ENCODE measurements at regions not wholly inside any gene's neighbourhood (a gene's known extent, or its start where the extent isn't known, plus 50 kb on each side); places are given as distances from the start of the nearest gene placed in this dataset.

GRCh38 chr1:218614031-218614430 is 268.9 kb downstream of the TGFB2 start (continued):
- no peak for TF ChIP-seq ZNF184 (CRISPR knock-in tag; IDR thresholded peaks at IDR 0.05)

DNA sequence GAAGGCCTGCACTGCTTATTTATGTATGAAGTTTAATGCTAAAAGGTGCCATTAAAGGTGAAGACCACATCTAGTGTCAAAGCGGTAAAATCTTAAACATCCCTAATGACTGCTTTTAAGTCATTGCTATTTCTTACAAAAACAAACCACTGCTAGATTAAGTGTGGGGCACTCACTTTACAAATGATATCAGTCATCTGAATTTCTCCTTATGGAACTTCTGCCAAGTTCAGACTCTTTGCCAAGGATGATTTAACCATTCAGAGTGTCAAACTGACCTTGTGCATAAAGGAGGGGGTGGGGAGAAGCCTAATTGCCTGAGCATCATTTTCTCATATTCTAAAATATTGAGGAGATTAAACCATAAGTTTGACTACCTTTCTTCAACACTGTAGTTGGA is 271.5 kb downstream of the TGFB2 start:
- 0% methylated on average over 1 of the region's 1 CpG for WGBS (ENCODE audit: insufficient coverage, low coverage, missing lambda C conversion rate)
- no peaks in the 10 kb centered on the region for H3K36me3 ChIP-seq (ENCODE audit: control insufficient read depth, insufficient read depth, low read length)
- H3K4me2 ChIP-seq (ENCODE audit: insufficient read depth, low read length): no peak overlapping the region
- FAIRE-seq: no peak
- no peak for ATAC-seq
- H3K9me3 ChIP-seq (replicated peaks; ENCODE audit: control insufficient read depth, insufficient read depth, low read depth, low read length): no peaks in the 10 kb centered on the region
- no peaks in the 10 kb centered on the region for H3K79me2 ChIP-seq (ENCODE audit: control insufficient read depth, insufficient read depth, low read length)
- no peak overlapping the region for H3K27ac ChIP-seq (ENCODE audit: extremely low read depth, low read depth, low read length)
- no peaks in the 10 kb centered on the region for H3K9me1 ChIP-seq (ENCODE audit: control insufficient read depth, insufficient read depth, low read length)
- DNase-seq (ENCODE audit: extremely low read depth in 1 of 4, low spot score in 3 of 4): no peak
- CTCF ChIA-PET (ENCODE audit: low intra/inter-chr PET ratio): no interaction called here
- intact Hi-C loops (cut with micrococcal nuclease) (no loop called here), in situ Hi-C loops (cut with MboI) (no loop called here)
- no peak overlapping the region for H3K9ac ChIP-seq (ENCODE audit: insufficient read depth in 1 of 2, low read depth in 2 of 2, low read length in 2 of 2)
- H3K4me1 ChIP-seq (replicated peaks in 1 of 2; ENCODE audit: control insufficient read depth in 2 of 2, insufficient read depth in 2 of 2, low read length in 2 of 2): no peaks in the 10 kb centered on the region
- no peak for TF ChIP-seq ZZZ3 (IDR thresholded peaks at IDR 0.05)
- TF ChIP-seq ZBTB5 (IDR thresholded peaks at IDR 0.05): no peak
- no peak for TF ChIP-seq ZBTB33 (CRISPR knock-in tag; IDR thresholded peaks at IDR 0.05)
- no peak for TF ChIP-seq SMAD2 (IDR thresholded peaks at IDR 0.05; ENCODE audit: low read depth, low read length)
- no peak for TF ChIP-seq PHF8 (IDR thresholded peaks at IDR 0.05; ENCODE audit: borderline replicate concordance, low read length)
- no peak for TF ChIP-seq ZNF766 (CRISPR knock-in tag; conservative IDR thresholded peaks at IDR 0.05)
- TF ChIP-seq ZNF395 (CRISPR knock-in tag; IDR thresholded peaks at IDR 0.05): no peak
- no peak for TF ChIP-seq ZFP30 (CRISPR knock-in tag; IDR thresholded peaks at IDR 0.05; ENCODE audit: borderline replicate concordance)
- TF ChIP-seq, protein P1, sequence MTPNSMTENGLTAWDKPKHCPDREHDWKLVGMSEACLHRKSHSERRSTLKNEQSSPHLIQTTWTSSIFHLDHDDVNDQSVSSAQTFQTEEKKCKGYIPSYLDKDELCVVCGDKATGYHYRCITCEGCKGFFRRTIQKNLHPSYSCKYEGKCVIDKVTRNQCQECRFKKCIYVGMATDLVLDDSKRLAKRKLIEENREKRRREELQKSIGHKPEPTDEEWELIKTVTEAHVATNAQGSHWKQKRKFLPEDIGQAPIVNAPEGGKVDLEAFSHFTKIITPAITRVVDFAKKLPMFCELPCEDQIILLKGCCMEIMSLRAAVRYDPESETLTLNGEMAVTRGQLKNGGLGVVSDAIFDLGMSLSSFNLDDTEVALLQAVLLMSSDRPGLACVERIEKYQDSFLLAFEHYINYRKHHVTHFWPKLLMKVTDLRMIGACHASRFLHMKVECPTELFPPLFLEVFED (CRISPR knock-in tag; conservative IDR thresholded peaks at IDR 0.05): no peak
- TF ChIP-seq RBM15 (IDR thresholded peaks at IDR 0.05; ENCODE audit: insufficient read depth, low read length): no peak
- no peaks in the 10 kb centered on the region for H4K20me1 ChIP-seq (replicated peaks; ENCODE audit: control insufficient read depth, insufficient read depth, low read length)
- no TSS peak for BruUV-seq (replicated peaks)
- H3K4me3 ChIP-seq: no peak overlapping the region
- no peak overlapping the region for H2AFZ ChIP-seq (ENCODE audit: low read depth, low read length)
- POLR2A ChIA-PET: no interaction called here
- no peaks in the 10 kb centered on the region for H3K27me3 ChIP-seq (ENCODE audit: control insufficient read depth in 2 of 2, insufficient read depth in 2 of 2, low read length in 2 of 2)
